Colonic mucosa (tissue), 4 donors: ENCODE measurements at regions not wholly inside any gene's neighbourhood (a gene's known extent, or its start where the extent isn't known, plus 50 kb on each side); places are given as distances from the start of the nearest gene placed in this dataset.

Experiments
- DNase-seq: peaks from one replicate; pipeline ENCODE4 v3.0.0-alpha.2; 2020
- H3K27ac ChIP-seq: fragments of 200-600 bp; one replicate; pipeline ENCODE4 v1.8.0; 2021
- H3K27me3 ChIP-seq: fragments of 200-600 bp; one replicate; pipeline ENCODE4 v1.8.0; 2021
- H3K36me3 ChIP-seq: fragments of 200-600 bp; one replicate; pipeline ENCODE4 v1.8.0; 2021
- H3K4me1 ChIP-seq: fragments of 200-600 bp; one replicate; pipeline ENCODE4 v1.8.0; 2021; ENCODE audit warnings: mild to moderate bottlenecking
- H3K4me3 ChIP-seq: fragments of 200-600 bp; one replicate; pipeline ENCODE4 v1.8.0; 2021
- H3K9ac ChIP-seq, 2 donors: one replicate each; pipeline ENCODE4 v1.7.0; 2013; ENCODE audit warnings: control low read depth in 2 of 2, low read depth in 2 of 2, low read length in 2 of 2
- H3K9me3 ChIP-seq: fragments of 200-600 bp; one replicate; pipeline ENCODE4 v1.8.0; 2021
- intact Hi-C: fragments of 100-400 bp; cut with DNase I; formaldehyde crosslinking; loops from one replicate; pipeline ENCODE4 v1.14.1; 2022
- TF ChIP-seq, protein P1 (sequence below): fragments of 200-600 bp; IDR thresholded peaks from one replicate; pipeline ENCODE4 v1.8.0; 2022; ENCODE audit warnings: antibody characterized with exemption, mild to moderate bottlenecking
- donor health status: healthy.
- donor health status: DM: no; HTN: no; CAD: no.
- donor health status: DM: no; HTN: no; CAD: no.

- H3K36me3 ChIP-seq: no peaks in the 10 kb centered on the region
- no peak overlapping the region for H3K4me3 ChIP-seq
- TF ChIP-seq, protein P1, sequence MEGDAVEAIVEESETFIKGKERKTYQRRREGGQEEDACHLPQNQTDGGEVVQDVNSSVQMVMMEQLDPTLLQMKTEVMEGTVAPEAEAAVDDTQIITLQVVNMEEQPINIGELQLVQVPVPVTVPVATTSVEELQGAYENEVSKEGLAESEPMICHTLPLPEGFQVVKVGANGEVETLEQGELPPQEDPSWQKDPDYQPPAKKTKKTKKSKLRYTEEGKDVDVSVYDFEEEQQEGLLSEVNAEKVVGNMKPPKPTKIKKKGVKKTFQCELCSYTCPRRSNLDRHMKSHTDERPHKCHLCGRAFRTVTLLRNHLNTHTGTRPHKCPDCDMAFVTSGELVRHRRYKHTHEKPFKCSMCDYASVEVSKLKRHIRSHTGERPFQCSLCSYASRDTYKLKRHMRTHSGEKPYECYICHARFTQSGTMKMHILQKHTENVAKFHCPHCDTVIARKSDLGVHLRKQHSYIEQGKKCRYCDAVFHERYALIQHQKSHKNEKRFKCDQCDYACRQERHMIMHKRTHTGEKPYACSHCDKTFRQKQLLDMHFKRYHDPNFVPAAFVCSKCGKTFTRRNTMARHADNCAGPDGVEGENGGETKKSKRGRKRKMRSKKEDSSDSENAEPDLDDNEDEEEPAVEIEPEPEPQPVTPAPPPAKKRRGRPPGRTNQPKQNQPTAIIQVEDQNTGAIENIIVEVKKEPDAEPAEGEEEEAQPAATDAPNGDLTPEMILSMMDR: no peak
- intact Hi-C loops: no loop called here
- no peaks in the 10 kb centered on the region for H3K4me1 ChIP-seq
- no peaks in the 10 kb centered on the region for H3K27me3 ChIP-seq
- H3K9me3 ChIP-seq: no peaks in the 10 kb centered on the region
- no peak overlapping the region for H3K9ac ChIP-seq
- DNase-seq: no peak
- no peak overlapping the region for H3K27ac ChIP-seq
Observed at GRCh38 chr17:36675250-36675649, 73.9 kb downstream of the MRM1 start.

GRCh38 chr17:36675786-36676185 is 74.4 kb downstream of the MRM1 start:
- H3K36me3 ChIP-seq: no peaks in the 10 kb centered on the region
- H3K9ac ChIP-seq: no peak overlapping the region
- no peak for DNase-seq
- no peaks in the 10 kb centered on the region for H3K4me1 ChIP-seq
- no peaks in the 10 kb centered on the region for H3K9me3 ChIP-seq
- no peak overlapping the region for H3K27ac ChIP-seq
- TF ChIP-seq, protein P1: no peak
- no peaks in the 10 kb centered on the region for H3K27me3 ChIP-seq
- intact Hi-C loops: no loop called here
- H3K4me3 ChIP-seq: no peak overlapping the region

- TF ChIP-seq, protein P1: no peak
- Histone ChIP-seq H3K4me1 (no peaks in the 10 kb centered on the region), H3K4me3 (no peak overlapping the region), H3K36me3 (no peaks in the 10 kb centered on the region), H3K27me3 (no peaks in the 10 kb centered on the region), H3K27ac (no peak overlapping the region), H3K9ac (no peak overlapping the region), H3K9me3 (no peaks in the 10 kb centered on the region)
- intact Hi-C loops: no loop called here
- DNase-seq: no peak
Observed at GRCh38 chr17:36679815-36680467, 78.6 kb downstream of the MRM1 start.

GRCh38 chr17:36680701-36681202 is 79.4 kb downstream of the MRM1 start:
- intact Hi-C loops: no loop called here
- no peak overlapping the region for H3K27ac ChIP-seq
- H3K4me3 ChIP-seq: no peak overlapping the region
- H3K9ac ChIP-seq: no peak overlapping the region
- H3K36me3 ChIP-seq: no peaks in the 10 kb centered on the region
- H3K4me1 ChIP-seq: no peaks in the 10 kb centered on the region
- TF ChIP-seq, protein P1: no peak
- H3K9me3 ChIP-seq: no peaks in the 10 kb centered on the region
- DNase-seq: no peak
- H3K27me3 ChIP-seq: no peaks in the 10 kb centered on the region

DNA sequence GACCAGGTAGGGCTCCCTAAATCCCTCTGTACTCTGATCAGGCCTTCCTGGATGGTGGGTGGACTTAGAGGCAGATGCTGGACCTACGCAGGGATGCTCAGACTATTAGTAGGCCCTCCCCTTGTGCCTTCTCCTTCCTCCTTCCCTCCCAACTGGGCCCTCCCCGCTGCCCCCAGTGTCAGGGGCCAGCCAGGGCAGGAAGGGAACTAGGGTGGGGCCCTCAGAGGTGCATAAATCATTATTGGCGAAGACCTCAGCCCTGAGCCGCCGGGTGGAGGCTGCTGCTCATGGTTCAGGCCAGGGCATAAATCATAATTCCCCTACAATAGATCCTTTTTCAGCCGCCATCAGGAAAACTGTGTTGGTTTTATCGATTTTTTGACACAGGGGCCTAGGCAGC is 81.4 kb downstream of the MRM1 start:
- Histone ChIP-seq H3K4me3 (no peak overlapping the region), H3K9me3 (no peaks in the 10 kb centered on the region), H3K27me3 (no peaks in the 10 kb centered on the region), H3K27ac (no peak overlapping the region), H3K9ac (no peak overlapping the region), H3K4me1 (no peaks in the 10 kb centered on the region), H3K36me3 (no peaks in the 10 kb centered on the region)
- DNase-seq: no peak
- TF ChIP-seq, protein P1: no peak
- intact Hi-C loops: loop anchor here (2.0 kb wide), 1 partner anchor 20 kb away; no protein-coding TSS in a partner anchor
